ENCODE measurements at regions not wholly inside any gene's neighbourhood (a gene's known extent, or its start where the extent isn't known, plus 50 kb on each side); places are given as distances from the start of the nearest gene placed in this dataset.

GRCh38 chr5:125194883-125195282 lies 448.4 kb upstream of the ZNF608 start:
- Histone ChIP-seq H3K4me3 (replicated peaks in 1 of 3) (no peak overlapping the region), H3K27me3 (no peaks in the 10 kb centered on the region), H3K9me3 (no peaks in the 10 kb centered on the region), H3K4me1 (no peaks in the 10 kb centered on the region), H3K27ac (no peak overlapping the region), H3K36me3 (no peaks in the 10 kb centered on the region)
- no peak for DNase-seq
- intact Hi-C loops (cut with DNase I), result no loop called here
- no peak for TF ChIP-seq CTCF (IDR thresholded peaks at IDR 0.05)
- TF ChIP-seq POLR2A (IDR thresholded peaks at IDR 0.05), result no peak
- 78 to 98% methylated on average over 6 of the region's 6 CpGs for WGBS, 2 donors

DNA sequence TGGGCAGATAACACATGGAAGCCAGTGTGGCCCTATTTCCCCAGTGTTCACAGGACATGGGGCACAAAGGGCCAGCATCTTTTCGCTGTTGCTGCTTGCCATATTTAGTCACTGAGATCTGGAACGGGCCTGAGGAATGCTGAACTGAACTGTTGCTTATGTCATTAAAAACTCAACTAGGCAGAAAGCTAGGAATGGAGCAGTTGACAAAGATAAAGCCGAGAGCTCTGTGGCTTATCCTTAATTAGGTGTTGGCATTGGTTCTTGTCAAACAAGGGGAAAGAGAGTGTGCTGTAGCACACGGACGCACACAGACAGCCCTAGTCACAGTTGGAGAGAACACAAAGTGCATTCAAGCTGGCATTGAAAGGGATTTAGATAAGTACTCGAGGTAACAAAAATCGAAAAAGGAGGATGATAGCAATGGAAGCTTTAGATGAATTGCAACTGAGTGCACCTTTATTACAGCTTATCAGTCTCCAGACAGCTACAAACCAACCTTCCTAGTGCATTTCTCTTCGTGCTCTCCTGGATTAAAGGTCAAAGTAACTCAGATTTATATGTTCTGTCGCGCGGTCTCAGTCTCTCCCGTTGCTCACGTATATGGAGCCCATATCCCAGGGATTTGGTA lies 450.2 kb upstream of the ZNF608 start:
- WGBS, 2 donors, result 60 to 69% methylated on average over 13 of the region's 13 CpGs
- intact Hi-C loops (cut with DNase I), result no loop called here
- peaks cover 0 to 3% of the 10 kb centered on the region in 2 donors for H3K4me1 ChIP-seq

GRCh38 chr5:125197321-125197720 lies 450.9 kb upstream of the ZNF608 start:
- Histone ChIP-seq H3K4me1 (peaks cover 0 to 3% of the 10 kb centered on the region in 2 donors), H3K27me3 (no peaks in the 10 kb centered on the region), H3K9me3 (no peaks in the 10 kb centered on the region), H3K27ac (no peak overlapping the region), H3K4me3 (replicated peaks in 1 of 3) (no peak overlapping the region), H3K36me3 (no peaks in the 10 kb centered on the region)
- intact Hi-C loops (cut with DNase I), result no loop called here
- DNase-seq, result no peak
- no peak for TF ChIP-seq POLR2A (IDR thresholded peaks at IDR 0.05)
- no peak for TF ChIP-seq CTCF (IDR thresholded peaks at IDR 0.05)
- 91 to 93% methylated on average over 2 of the region's 2 CpGs for WGBS, 2 donors

More for the DNA sequence above, 450.2 kb upstream of the ZNF608 start:
- DNase-seq, result peak; percentile 2 to 19
- TF ChIP-seq POLR2A (IDR thresholded peaks at IDR 0.05), result no peak
- TF ChIP-seq CTCF (IDR thresholded peaks at IDR 0.05), result no peak
- Histone ChIP-seq H3K36me3 (no peaks in the 10 kb centered on the region), H3K27ac (no peak overlapping the region), H3K27me3 (no peaks in the 10 kb centered on the region), H3K4me3 (replicated peaks in 1 of 3) (no peak overlapping the region), H3K9me3 (no peaks in the 10 kb centered on the region)

- H3K36me3 ChIP-seq, result no peaks in the 10 kb centered on the region
- no peaks in the 10 kb centered on the region for H3K27me3 ChIP-seq
- TF ChIP-seq CTCF (IDR thresholded peaks at IDR 0.05) (no peak), POLR2A (IDR thresholded peaks at IDR 0.05) (no peak)
- intact Hi-C loops (cut with DNase I), result no loop called here
- 35 to 43% methylated on average over 3 of the region's 3 CpGs for WGBS, 2 donors
- H3K4me1 ChIP-seq, result peaks cover 0 to 3% of the 10 kb centered on the region in 2 donors
- H3K4me3 ChIP-seq (replicated peaks in 1 of 3), result no peak overlapping the region
- H3K27ac ChIP-seq, result no peak overlapping the region
- H3K9me3 ChIP-seq, result no peaks in the 10 kb centered on the region
- peak; percentile 85 to 88 for DNase-seq
These were observed 452.0 kb upstream of the ZNF608 start for GRCh38 chr5:125198270-125198974.

GRCh38 chr5:125199373-125199772 lies 452.9 kb upstream of the ZNF608 start:
- TF ChIP-seq POLR2A (IDR thresholded peaks at IDR 0.05), result no peak
- TF ChIP-seq CTCF (IDR thresholded peaks at IDR 0.05), result no peak
- H3K4me1 ChIP-seq, result peaks cover 0 to 3% of the 10 kb centered on the region in 2 donors
- H3K36me3 ChIP-seq, result no peaks in the 10 kb centered on the region
- 94% methylated on average over 2 of the region's 2 CpGs for WGBS, 2 donors
- intact Hi-C loops (cut with DNase I), result no loop called here
- H3K9me3 ChIP-seq, result no peaks in the 10 kb centered on the region
- no peak overlapping the region for H3K4me3 ChIP-seq (replicated peaks in 1 of 3)
- H3K27ac ChIP-seq, result no peak overlapping the region
- DNase-seq, result no peak
- H3K27me3 ChIP-seq, result no peaks in the 10 kb centered on the region
